Stomach smooth muscle (tissue), 2 donors: ENCODE measurements at regions not wholly inside any gene's neighbourhood (a gene's known extent, or its start where the extent isn't known, plus 50 kb on each side); places are given as distances from the start of the nearest gene placed in this dataset.

Experiments
- H3K27ac ChIP-seq: one replicate; pipeline ENCODE4 v1.7.0; 2013; ENCODE audit warnings: mild to moderate bottlenecking, low read length, inconsistent platforms
- H3K27me3 ChIP-seq, 2 donors: one replicate each; pipeline ENCODE4 v1.7.0; 2013; ENCODE audit warnings: low read length in 2 of 2; ENCODE audit not compliant: insufficient read depth in 2 of 2, control insufficient read depth in 1 of 2
- H3K36me3 ChIP-seq, 2 donors: one replicate each; pipeline ENCODE4 v1.7.0; 2013; ENCODE audit warnings: low read length in 2 of 2; ENCODE audit not compliant: control insufficient read depth in 2 of 2, insufficient read depth in 2 of 2
- H3K4me1 ChIP-seq: one replicate; pipeline ENCODE4 v1.7.0; 2013; ENCODE audit warnings: low read length; ENCODE audit not compliant: control insufficient read depth, insufficient read depth
- H3K4me3 ChIP-seq, 2 donors: one replicate each; pipeline ENCODE4 v1.7.0; 2013; ENCODE audit warnings: low read length in 2 of 2
- H3K9ac ChIP-seq, 2 donors: one replicate each; pipeline ENCODE4 v1.7.0; 2013; ENCODE audit warnings: low read length in 2 of 2, mild to moderate bottlenecking in 1 of 2
- H3K9me3 ChIP-seq, 2 donors: one replicate each; pipeline ENCODE4 v1.7.0; 2013; ENCODE audit warnings: low read length in 2 of 2; ENCODE audit not compliant: control insufficient read depth in 2 of 2
- donor health status: healthy.
- donor health status: Pancreatic carcinoma.

GRCh38 chr18:68150961-68151360, 563.9 kb downstream of the TMX3 start:
- Histone ChIP-seq H3K27ac (no peak overlapping the region), H3K9ac (no peak overlapping the region), H3K4me1 (no peaks in the 10 kb centered on the region), H3K36me3 (no peaks in the 10 kb centered on the region), H3K4me3 (no peak overlapping the region), H3K9me3 (no peaks in the 10 kb centered on the region), H3K27me3 (no peaks in the 10 kb centered on the region)

GRCh38 chr18:68148863-68149262, 566.0 kb downstream of the TMX3 start:
- Histone ChIP-seq H3K4me1 (no peaks in the 10 kb centered on the region), H3K9ac (no peak overlapping the region), H3K9me3 (no peaks in the 10 kb centered on the region), H3K27me3 (no peaks in the 10 kb centered on the region), H3K36me3 (no peaks in the 10 kb centered on the region), H3K4me3 (no peak overlapping the region), H3K27ac (no peak overlapping the region)

- no peak overlapping the region for H3K4me3 ChIP-seq
- no peaks in the 10 kb centered on the region for H3K9me3 ChIP-seq
- no peaks in the 10 kb centered on the region for H3K4me1 ChIP-seq
- no peaks in the 10 kb centered on the region for H3K36me3 ChIP-seq
- no peak overlapping the region for H3K9ac ChIP-seq
- H3K27me3 ChIP-seq, result no peaks in the 10 kb centered on the region
- no peak overlapping the region for H3K27ac ChIP-seq
Measured at GRCh38 chr18:68147728-68148127, 567.2 kb downstream of the TMX3 start.

GRCh38 chr18:68121826-68122225, 593.1 kb downstream of the TMX3 start:
- Histone ChIP-seq H3K4me3 (no peak overlapping the region), H3K36me3 (no peaks in the 10 kb centered on the region), H3K27me3 (no peaks in the 10 kb centered on the region), H3K9me3 (no peaks in the 10 kb centered on the region), H3K27ac (no peak overlapping the region), H3K4me1 (no peaks in the 10 kb centered on the region), H3K9ac (no peak overlapping the region)

- Histone ChIP-seq H3K4me1 (no peaks in the 10 kb centered on the region), H3K36me3 (no peaks in the 10 kb centered on the region)
Measured at GRCh38 chr18:68121308-68121707, 593.6 kb downstream of the TMX3 start.

GRCh38 chr18:68114989-68115388, 598.5 kb upstream of the DSEL start:
- Histone ChIP-seq H3K27me3 (no peaks in the 10 kb centered on the region), H3K27ac (no peak overlapping the region), H3K36me3 (no peaks in the 10 kb centered on the region), H3K9me3 (no peaks in the 10 kb centered on the region), H3K4me1 (no peaks in the 10 kb centered on the region), H3K9ac (no peak overlapping the region), H3K4me3 (no peak overlapping the region)

More at GRCh38 chr18:68121308-68121707, 593.6 kb downstream of the TMX3 start:
- H3K9me3 ChIP-seq, result no peaks in the 10 kb centered on the region
- no peak overlapping the region for H3K9ac ChIP-seq
- no peak overlapping the region for H3K4me3 ChIP-seq
- no peak overlapping the region for H3K27ac ChIP-seq
- H3K27me3 ChIP-seq, result no peaks in the 10 kb centered on the region

GRCh38 chr18:68104036-68104435, 587.5 kb upstream of the DSEL start:
- Histone ChIP-seq H3K9ac (no peak overlapping the region), H3K36me3 (no peaks in the 10 kb centered on the region), H3K4me3 (no peak overlapping the region), H3K9me3 (no peaks in the 10 kb centered on the region), H3K27ac (no peak overlapping the region), H3K27me3 (no peaks in the 10 kb centered on the region), H3K4me1 (no peaks in the 10 kb centered on the region)

GRCh38 chr18:68103561-68103960, 587.0 kb upstream of the DSEL start:
- no peak overlapping the region for H3K4me3 ChIP-seq

GRCh38 chr18:68102117-68102516, 585.6 kb upstream of the DSEL start:
- no peaks in the 10 kb centered on the region for H3K36me3 ChIP-seq

More at GRCh38 chr18:68103561-68103960, 587.0 kb upstream of the DSEL start:
- H3K9ac ChIP-seq, result no peak overlapping the region
- no peaks in the 10 kb centered on the region for H3K36me3 ChIP-seq
- H3K27ac ChIP-seq, result no peak overlapping the region
- no peaks in the 10 kb centered on the region for H3K27me3 ChIP-seq
- H3K4me1 ChIP-seq, result no peaks in the 10 kb centered on the region
- no peaks in the 10 kb centered on the region for H3K9me3 ChIP-seq

GRCh38 chr18:68098655-68099054, 582.1 kb upstream of the DSEL start:
- Histone ChIP-seq H3K9me3 (no peaks in the 10 kb centered on the region), H3K36me3 (no peaks in the 10 kb centered on the region), H3K27me3 (no peaks in the 10 kb centered on the region), H3K4me3 (no peak overlapping the region), H3K4me1 (no peaks in the 10 kb centered on the region), H3K9ac (no peak overlapping the region), H3K27ac (no peak overlapping the region)

More at GRCh38 chr18:68102117-68102516, 585.6 kb upstream of the DSEL start:
- Histone ChIP-seq H3K9me3 (no peaks in the 10 kb centered on the region), H3K27ac (no peak overlapping the region), H3K4me1 (no peaks in the 10 kb centered on the region), H3K4me3 (no peak overlapping the region), H3K27me3 (no peaks in the 10 kb centered on the region), H3K9ac (no peak overlapping the region)

GRCh38 chr18:68086481-68086880, 570.0 kb upstream of the DSEL start:
- H3K9ac ChIP-seq, result no peak overlapping the region
- peaks cover 0 to 3% of the 10 kb centered on the region in 2 donors for H3K9me3 ChIP-seq
- no peaks in the 10 kb centered on the region for H3K27me3 ChIP-seq
- H3K27ac ChIP-seq, result no peak overlapping the region
- H3K36me3 ChIP-seq, result no peaks in the 10 kb centered on the region
- H3K4me3 ChIP-seq, result no peak overlapping the region
- H3K4me1 ChIP-seq, result no peaks in the 10 kb centered on the region
